WTC11 (cell line): ENCODE measurements at regions not wholly inside any gene's neighbourhood (a gene's known extent, or its start where the extent isn't known, plus 50 kb on each side); places are given as distances from the start of the nearest gene placed in this dataset.

ENCODE experiments used
- ATF3 ChIP-seq: sonication (generic); formaldehyde crosslinking; conservative IDR thresholded peaks from 2 replicates; pipeline ENCODE4 v1.8.1; 2022; ENCODE audit warnings: mild to moderate bottlenecking, missing genetic modification reagents
- ETV6 ChIP-seq: sonication (generic); formaldehyde crosslinking; IDR thresholded peaks from 2 replicates; pipeline ENCODE4 v1.8.1; 2022; ENCODE audit warnings: mild to moderate bottlenecking, missing genetic modification reagents
- ZBTB21 ChIP-seq: sonication (generic); formaldehyde crosslinking; IDR thresholded peaks from 2 replicates; pipeline ENCODE4 v1.8.1; 2023; ENCODE audit warnings: mild to moderate bottlenecking, missing genetic modification reagents, borderline replicate concordance

- TF ChIP-seq ZBTB21 (CRISPR knock-in tag) = no peak
- no peak for TF ChIP-seq ETV6 (CRISPR knock-in tag)
- no peak for TF ChIP-seq ATF3
Observed at GRCh38 chr12:33828326-33828725, 194.0 kb upstream of the ALG10 start.
